Stimulated activated naive CD8-positive, alpha-beta T cell treated with anti-CD3 and anti-CD28 coated beads, Interleukin-15, Interleukin-2, amounts not matched to agents 100 U/mL and 50 U/mL, for 24 hours (primary cell): ENCODE measurements at regions not wholly inside any gene's neighbourhood (a gene's known extent, or its start where the extent isn't known, plus 50 kb on each side); places are given as distances from the start of the nearest gene placed in this dataset.
"Not testable (repeated sequence)": the region's sequence is repeated elsewhere in the genome, so short reads cannot be mapped to it uniquely, and the experiment has no call there.

Experiments
- ATAC-seq: fragments of 150-1000 bp; cut with Tn5 transposase; one replicate; pipeline ENCODE4 v1.10.0; 2021
- DNase-seq: peaks from one replicate; pipeline ENCODE4 v3.0.0; 2021

GRCh38 chr2:129565551-129566109 lies 413.8 kb upstream of the RAB6C start:
- no peak for ATAC-seq
- DNase-seq, result no peak

- ATAC-seq, DNase-seq: not testable (repeated sequence)
Measured at GRCh38 chr2:129570812-129571211, 408.7 kb upstream of the RAB6C start.

GRCh38 chr2:129575431-129575830 lies 404.0 kb upstream of the RAB6C start:
- DNase-seq (no peak), ATAC-seq (no peak)

- ATAC-seq (no peak), DNase-seq (no peak)
Measured at GRCh38 chr2:129575880-129576279, 403.6 kb upstream of the RAB6C start.

GRCh38 chr2:129580001-129580400 lies 399.5 kb upstream of the RAB6C start:
- DNase-seq (no peak), ATAC-seq (no peak)

- ATAC-seq (no peak), DNase-seq (no peak)
Measured at GRCh38 chr2:129585760-129586159, 393.7 kb upstream of the RAB6C start.

GRCh38 chr2:129587426-129588064 lies 391.9 kb upstream of the RAB6C start:
- ATAC-seq, result peak; percentile 23
- no peak for DNase-seq

- ATAC-seq (no peak), DNase-seq (no peak)
Measured at GRCh38 chr2:129604560-129604959, 374.9 kb upstream of the RAB6C start.

GRCh38 chr2:129605646-129606045 lies 373.8 kb upstream of the RAB6C start:
- DNase-seq (no peak), ATAC-seq (no peak)

- no peak for DNase-seq
Measured at GRCh38 chr2:129606496-129607270, 372.8 kb upstream of the RAB6C start.

GRCh38 chr2:129609224-129609623 lies 370.2 kb upstream of the RAB6C start:
- ATAC-seq, result no peak

More at GRCh38 chr2:129606496-129607270, 372.8 kb upstream of the RAB6C start:
- no peak for ATAC-seq

GRCh38 chr2:129610766-129611165 lies 368.7 kb upstream of the RAB6C start:
- ATAC-seq (no peak), DNase-seq (no peak)

More at GRCh38 chr2:129609224-129609623, 370.2 kb upstream of the RAB6C start:
- DNase-seq, result no peak

- DNase-seq (no peak), ATAC-seq (no peak)
Measured at GRCh38 chr2:129611471-129611870, 368.0 kb upstream of the RAB6C start.

GRCh38 chr2:129619471-129619870 lies 360.0 kb upstream of the RAB6C start:
- DNase-seq (no peak), ATAC-seq (no peak)

GRCh38 chr2:129620411-129620810 lies 359.1 kb upstream of the RAB6C start:
- no peak for ATAC-seq

GRCh38 chr2:129623783-129624182 lies 355.7 kb upstream of the RAB6C start:
- ATAC-seq (no peak), DNase-seq (no peak)

More at GRCh38 chr2:129620411-129620810, 359.1 kb upstream of the RAB6C start:
- DNase-seq, result no peak

GRCh38 chr2:129627437-129627836 lies 352.0 kb upstream of the RAB6C start:
- DNase-seq (no peak), ATAC-seq (no peak)

- ATAC-seq (no peak), DNase-seq (no peak)
Measured at GRCh38 chr2:129636692-129637091, 342.8 kb upstream of the RAB6C start.

- ATAC-seq (no peak), DNase-seq (no peak)
Measured at GRCh38 chr2:129641371-129641770, 338.1 kb upstream of the RAB6C start.

- no peak for ATAC-seq
- no peak for DNase-seq
Measured at GRCh38 chr2:129642526-129643043, 336.9 kb upstream of the RAB6C start.

- ATAC-seq (no peak), DNase-seq (no peak)
Measured at GRCh38 chr2:129645335-129645734, 334.1 kb upstream of the RAB6C start.

- ATAC-seq (no peak), DNase-seq (no peak)
Measured at GRCh38 chr2:129646107-129646506, 333.4 kb upstream of the RAB6C start.

GRCh38 chr2:129653246-129653645 lies 326.2 kb upstream of the RAB6C start:
- ATAC-seq (no peak), DNase-seq (no peak)
